HEK293T (cell line): ENCODE measurements at regions not wholly inside any gene's neighbourhood (a gene's known extent, or its start where the extent isn't known, plus 50 kb on each side); places are given as distances from the start of the nearest gene placed in this dataset.

Source experiments
- FOXA1 ChIP-seq: fragments of 450-650 bp; IDR thresholded peaks from 2 replicates; pipeline ENCODE4 v1.6.1; 2016; ENCODE audit warnings: mild to moderate bottlenecking
- FOXM1 ChIP-seq: fragments of 450-650 bp; IDR thresholded peaks from 2 replicates; pipeline ENCODE4 v1.6.1; 2017; ENCODE audit warnings: mild to moderate bottlenecking, borderline replicate concordance
- SUZ12 ChIP-seq: fragments of 450-650 bp; IDR thresholded peaks from 2 replicates; pipeline ENCODE4 v1.6.1; 2016; ENCODE audit warnings: mild to moderate bottlenecking
- ZNF384 ChIP-seq: fragments of 450-650 bp; IDR thresholded peaks from 2 replicates; pipeline ENCODE4 v1.6.1; 2016
- TF ChIP-seq, protein P1 (sequence below): fragments of 450-650 bp; IDR thresholded peaks from 2 replicates; pipeline ENCODE4 v1.6.1; 2016

DNA sequence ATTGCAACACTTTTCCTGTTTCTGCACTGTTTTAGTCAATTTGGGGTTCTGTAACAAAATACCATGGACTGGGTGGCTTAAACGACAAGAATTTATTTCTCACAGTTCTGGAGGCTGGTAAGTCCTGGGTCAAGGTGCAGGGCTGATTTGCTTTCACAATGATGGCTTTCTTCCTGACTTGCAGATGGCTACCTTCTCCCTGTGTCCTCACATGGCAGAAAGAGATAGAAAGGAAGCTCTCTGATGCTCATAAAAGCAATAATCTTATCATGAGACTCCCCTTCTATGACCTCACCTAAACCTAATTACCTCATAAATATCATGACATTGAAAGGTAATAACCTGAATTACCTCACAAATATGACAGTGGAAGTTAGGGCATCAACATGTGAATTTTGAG, 511.5 kb upstream of the CITED2 start:
- TF ChIP-seq SUZ12, result no peak
- TF ChIP-seq FOXM1, result no peak
- no peak for TF ChIP-seq ZNF384
- TF ChIP-seq FOXA1, result no peak
- TF ChIP-seq, protein P1, sequence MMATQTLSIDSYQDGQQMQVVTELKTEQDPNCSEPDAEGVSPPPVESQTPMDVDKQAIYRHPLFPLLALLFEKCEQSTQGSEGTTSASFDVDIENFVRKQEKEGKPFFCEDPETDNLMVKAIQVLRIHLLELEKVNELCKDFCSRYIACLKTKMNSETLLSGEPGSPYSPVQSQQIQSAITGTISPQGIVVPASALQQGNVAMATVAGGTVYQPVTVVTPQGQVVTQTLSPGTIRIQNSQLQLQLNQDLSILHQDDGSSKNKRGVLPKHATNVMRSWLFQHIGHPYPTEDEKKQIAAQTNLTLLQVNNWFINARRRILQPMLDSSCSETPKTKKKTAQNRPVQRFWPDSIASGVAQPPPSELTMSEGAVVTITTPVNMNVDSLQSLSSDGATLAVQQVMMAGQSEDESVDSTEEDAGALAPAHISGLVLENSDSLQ, result no peak
